ENCODE measurements at regions not wholly inside any gene's neighbourhood (a gene's known extent, or its start where the extent isn't known, plus 50 kb on each side); places are given as distances from the start of the nearest gene placed in this dataset.

DNA sequence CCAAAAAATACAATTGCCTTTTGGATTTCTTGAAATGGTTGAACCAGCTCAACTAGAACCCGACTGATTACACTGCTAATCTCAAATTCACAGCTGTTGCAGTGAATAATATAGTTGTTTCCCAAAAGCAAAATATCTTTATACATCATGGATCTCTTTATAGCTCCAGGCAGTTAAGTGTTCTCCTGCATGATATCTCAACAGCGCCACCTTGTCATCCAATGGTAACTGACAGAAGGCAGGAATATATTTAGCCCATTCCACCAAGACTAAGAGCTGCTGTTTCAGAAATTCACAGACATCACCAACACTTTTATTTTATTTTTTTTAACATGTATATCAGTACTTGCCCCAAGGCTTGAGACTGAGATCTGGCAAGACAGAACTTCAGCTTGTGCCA, 1141.0 kb upstream of the PRR20A start:
- H3K27me3 ChIP-seq (replicated peaks), result no peaks in the 10 kb centered on the region
- in situ Hi-C loops (cut with HindIII; ENCODE audit: low pct_ligation_motif_present, low sequenced_read_pairs), result no loop called here
- H3K27ac ChIP-seq, result no peak overlapping the region
- H3K4me3 ChIP-seq (ENCODE audit: low read depth, low read length), result no peak overlapping the region
- TF ChIP-seq, protein P1, sequence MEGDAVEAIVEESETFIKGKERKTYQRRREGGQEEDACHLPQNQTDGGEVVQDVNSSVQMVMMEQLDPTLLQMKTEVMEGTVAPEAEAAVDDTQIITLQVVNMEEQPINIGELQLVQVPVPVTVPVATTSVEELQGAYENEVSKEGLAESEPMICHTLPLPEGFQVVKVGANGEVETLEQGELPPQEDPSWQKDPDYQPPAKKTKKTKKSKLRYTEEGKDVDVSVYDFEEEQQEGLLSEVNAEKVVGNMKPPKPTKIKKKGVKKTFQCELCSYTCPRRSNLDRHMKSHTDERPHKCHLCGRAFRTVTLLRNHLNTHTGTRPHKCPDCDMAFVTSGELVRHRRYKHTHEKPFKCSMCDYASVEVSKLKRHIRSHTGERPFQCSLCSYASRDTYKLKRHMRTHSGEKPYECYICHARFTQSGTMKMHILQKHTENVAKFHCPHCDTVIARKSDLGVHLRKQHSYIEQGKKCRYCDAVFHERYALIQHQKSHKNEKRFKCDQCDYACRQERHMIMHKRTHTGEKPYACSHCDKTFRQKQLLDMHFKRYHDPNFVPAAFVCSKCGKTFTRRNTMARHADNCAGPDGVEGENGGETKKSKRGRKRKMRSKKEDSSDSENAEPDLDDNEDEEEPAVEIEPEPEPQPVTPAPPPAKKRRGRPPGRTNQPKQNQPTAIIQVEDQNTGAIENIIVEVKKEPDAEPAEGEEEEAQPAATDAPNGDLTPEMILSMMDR (IDR thresholded peaks at IDR 0.05; ENCODE audit: low read depth, low read length, missing control alignments), result no peak
- H3K36me3 ChIP-seq (replicated peaks), result no peaks in the 10 kb centered on the region
- no peak for DNase-seq

DNA sequence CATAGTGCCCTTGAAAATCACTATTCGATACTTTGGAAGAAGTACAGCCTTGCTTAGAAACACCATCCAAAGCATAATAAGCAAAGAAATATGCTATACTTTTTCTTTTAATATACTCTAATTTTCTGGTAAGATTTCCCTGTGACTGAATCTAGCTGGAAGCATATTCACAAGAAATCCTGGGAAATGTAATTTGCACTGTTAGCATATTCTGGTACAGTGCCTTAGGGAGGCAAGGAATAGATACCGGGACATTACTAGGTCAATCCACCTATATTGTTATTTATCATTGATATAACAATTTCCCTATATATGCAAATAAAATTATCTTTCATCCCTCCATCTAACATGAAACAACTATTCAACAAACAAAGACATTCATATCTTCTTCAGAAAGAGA, 1131.3 kb upstream of the PRR20A start:
- no peaks in the 10 kb centered on the region for H3K36me3 ChIP-seq (replicated peaks)
- TF ChIP-seq, protein P1 (IDR thresholded peaks at IDR 0.05; ENCODE audit: low read depth, low read length, missing control alignments), result no peak
- no peaks in the 10 kb centered on the region for H3K27me3 ChIP-seq (replicated peaks)
- no peak overlapping the region for H3K4me3 ChIP-seq (ENCODE audit: low read depth, low read length)
- no peak overlapping the region for H3K27ac ChIP-seq
- DNase-seq, result no peak
- in situ Hi-C loops (cut with HindIII; ENCODE audit: low pct_ligation_motif_present, low sequenced_read_pairs), result no loop called here

DNA sequence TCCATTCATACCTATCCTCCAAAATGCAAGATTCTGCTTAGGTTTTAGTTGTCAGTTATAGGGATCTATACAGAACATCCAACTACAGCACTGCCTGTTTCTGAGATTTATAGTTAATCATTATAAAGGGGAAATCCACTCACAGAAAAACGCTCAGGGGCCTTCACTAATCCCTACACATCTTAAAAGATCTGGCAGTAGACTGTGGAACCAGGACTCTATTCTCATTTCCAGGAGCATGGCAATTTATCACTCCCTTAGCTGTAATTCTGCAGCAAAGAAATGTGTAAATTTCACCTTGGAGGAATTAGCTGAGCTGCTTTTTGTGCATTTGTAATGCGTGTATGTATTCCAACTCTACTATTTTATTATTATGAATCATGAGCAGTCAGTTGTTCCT, 1128.1 kb upstream of the PRR20A start:
- in situ Hi-C loops (cut with HindIII; ENCODE audit: low pct_ligation_motif_present, low sequenced_read_pairs), result no loop called here
- DNase-seq, result no peak
- no peak overlapping the region for H3K4me3 ChIP-seq (ENCODE audit: low read depth, low read length)
- H3K36me3 ChIP-seq (replicated peaks), result no peaks in the 10 kb centered on the region
- no peak overlapping the region for H3K27ac ChIP-seq
- TF ChIP-seq, protein P1 (IDR thresholded peaks at IDR 0.05; ENCODE audit: low read depth, low read length, missing control alignments), result no peak
- H3K27me3 ChIP-seq (replicated peaks), result no peaks in the 10 kb centered on the region

DNA sequence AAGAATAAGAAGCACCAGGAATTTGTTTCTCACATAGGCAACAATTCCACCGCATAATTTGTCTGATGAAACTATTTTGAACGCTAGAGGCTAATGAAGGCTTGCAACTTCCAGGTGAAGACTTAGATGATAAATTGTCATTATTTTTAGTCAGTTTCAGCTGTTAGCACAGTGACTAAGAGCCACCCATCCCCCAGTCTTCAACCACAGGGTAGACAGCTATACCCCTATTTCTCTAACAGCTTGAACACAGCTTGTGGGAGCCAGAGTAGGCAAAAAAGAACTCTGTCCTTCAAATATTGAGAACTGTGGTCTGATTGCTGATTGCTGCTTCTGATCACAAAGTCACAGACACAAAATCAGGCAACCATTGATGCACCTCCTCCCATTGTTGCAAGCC, 1124.8 kb upstream of the PRR20A start:
- no peak for DNase-seq
- TF ChIP-seq, protein P1 (IDR thresholded peaks at IDR 0.05; ENCODE audit: low read depth, low read length, missing control alignments), result no peak
- in situ Hi-C loops (cut with HindIII; ENCODE audit: low pct_ligation_motif_present, low sequenced_read_pairs), result no loop called here
- Histone ChIP-seq H3K4me3 (ENCODE audit: low read depth, low read length) (no peak overlapping the region), H3K36me3 (replicated peaks) (no peaks in the 10 kb centered on the region), H3K27me3 (replicated peaks) (no peaks in the 10 kb centered on the region), H3K27ac (no peak overlapping the region)

DNA sequence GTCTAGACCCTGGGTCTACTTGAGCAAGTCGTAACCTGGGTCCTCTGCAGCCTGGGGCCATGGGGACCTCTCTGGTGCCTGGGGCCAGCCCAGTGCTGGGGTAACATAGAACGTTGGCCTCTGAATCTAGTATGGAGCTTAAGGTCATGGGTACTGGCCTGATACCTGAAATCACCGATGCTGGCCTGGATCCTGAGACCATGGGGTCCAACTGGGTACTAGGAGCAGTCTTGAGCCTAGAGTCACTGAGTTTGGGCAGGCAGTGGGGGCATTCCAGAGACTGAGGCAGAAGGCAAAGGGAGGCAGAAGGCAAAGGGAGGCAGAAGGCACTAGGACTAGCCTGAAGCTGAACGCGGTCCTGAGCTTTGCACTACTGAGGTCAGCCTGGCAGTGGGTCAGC, 1121.1 kb upstream of the PRR20A start:
- no peak for DNase-seq
- H3K27ac ChIP-seq, result no peak overlapping the region
- no peaks in the 10 kb centered on the region for H3K36me3 ChIP-seq (replicated peaks)
- H3K27me3 ChIP-seq (replicated peaks), result no peaks in the 10 kb centered on the region
- no peak overlapping the region for H3K4me3 ChIP-seq (ENCODE audit: low read depth, low read length)
- in situ Hi-C loops (cut with HindIII; ENCODE audit: low pct_ligation_motif_present, low sequenced_read_pairs), result no loop called here
- TF ChIP-seq, protein P1 (IDR thresholded peaks at IDR 0.05; ENCODE audit: low read depth, low read length, missing control alignments), result no peak

DNA sequence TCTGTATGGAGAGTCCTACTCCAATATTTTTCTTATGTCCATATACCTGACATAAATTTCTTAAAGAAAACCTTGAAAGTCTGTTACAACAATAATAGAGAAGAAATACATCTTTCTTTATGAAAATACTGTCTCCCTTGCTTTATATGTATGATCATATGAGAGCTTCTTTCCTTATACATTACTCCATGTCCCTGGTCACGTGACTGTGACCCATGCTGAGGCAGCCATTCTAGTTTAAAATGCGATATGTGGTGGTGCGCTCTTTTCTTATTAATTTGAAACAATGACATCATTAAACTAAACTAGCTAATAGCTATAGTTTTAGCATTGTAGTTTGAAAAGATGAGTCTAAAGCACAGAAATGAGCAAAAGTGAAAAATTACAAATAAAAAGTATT, 1120.3 kb upstream of the PRR20A start:
- no peak overlapping the region for H3K27ac ChIP-seq
- no peaks in the 10 kb centered on the region for H3K27me3 ChIP-seq (replicated peaks)
- TF ChIP-seq, protein P1 (IDR thresholded peaks at IDR 0.05; ENCODE audit: low read depth, low read length, missing control alignments), result no peak
- in situ Hi-C loops (cut with HindIII; ENCODE audit: low pct_ligation_motif_present, low sequenced_read_pairs), result no loop called here
- DNase-seq, result no peak
- H3K4me3 ChIP-seq (ENCODE audit: low read depth, low read length), result no peak overlapping the region
- no peaks in the 10 kb centered on the region for H3K36me3 ChIP-seq (replicated peaks)
